Esophagus muscularis mucosa (tissue), 3 donors: ENCODE measurements at regions not wholly inside any gene's neighbourhood (a gene's known extent, or its start where the extent isn't known, plus 50 kb on each side); places are given as distances from the start of the nearest gene placed in this dataset.

Experiments
- CTCF ChIP-seq, 3 experiments: fragments of 200-600 bp in 2 of 3; fragments of 450-650 bp in 1 of 3; sonication (generic) in 2 of 3; IDR thresholded peaks; one replicate each; pipeline ENCODE4 v1.5.1; 2017 to 2019; ENCODE audit warnings: antibody characterized with exemption in 3 of 3, mild to moderate bottlenecking in 2 of 3, moderate library complexity in 1 of 3
- EP300 ChIP-seq: sonication (generic); formaldehyde crosslinking; IDR thresholded peaks from one replicate; pipeline ENCODE4 v1.6.1; 2017; ENCODE audit warnings: antibody characterized with exemption

DNA sequence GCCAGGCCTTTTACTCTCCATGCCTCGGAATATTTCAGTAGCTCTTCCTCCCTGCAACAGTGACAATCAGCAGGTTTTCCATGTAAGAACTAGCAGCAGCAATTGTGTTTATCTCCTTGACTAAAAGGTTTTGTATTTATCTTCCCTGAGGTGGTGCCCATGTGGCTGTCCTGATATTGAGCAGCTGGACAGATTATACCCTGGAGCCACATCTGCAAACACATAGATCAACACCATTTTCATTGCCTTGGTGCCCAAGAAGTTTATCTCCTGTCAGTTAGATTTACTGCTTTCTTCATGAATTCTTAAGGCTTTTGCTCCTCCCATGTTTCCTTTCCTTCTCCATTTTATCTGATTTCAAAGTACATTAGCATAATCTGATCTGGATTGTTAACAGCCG is 378.4 kb downstream of the SPATA31D1 start:
- TF ChIP-seq CTCF (IDR thresholded peaks at IDR 0.05) (no peak), EP300 (no peak)
